ENCODE measurements at regions not wholly inside any gene's neighbourhood (a gene's known extent, or its start where the extent isn't known, plus 50 kb on each side); places are given as distances from the start of the nearest gene placed in this dataset.

- H3K18ac ChIP-seq (ENCODE audit: low read depth in 1 of 2, low read length in 2 of 2): no peak overlapping the region
- no peak overlapping the region for H3K4me3 ChIP-seq (ENCODE audit: insufficient read depth in 1 of 2, low read depth in 1 of 2, low read length in 2 of 2)
- no peak overlapping the region for H2BK15ac ChIP-seq (ENCODE audit: low read depth, poor library complexity, severe bottlenecking)
- H3K4ac ChIP-seq (ENCODE audit: low read depth in 1 of 2, low read length in 2 of 2): no peak overlapping the region
- H3K9ac ChIP-seq (ENCODE audit: low read length): no peak overlapping the region
- H2AK5ac ChIP-seq (ENCODE audit: low read length, severe bottlenecking): no peak overlapping the region
- H3K4me2 ChIP-seq (ENCODE audit: low read length, poor library complexity, severe bottlenecking): no peak overlapping the region
- no peak overlapping the region for H4K8ac ChIP-seq (ENCODE audit: low read length)
- no peak overlapping the region for H4K91ac ChIP-seq (ENCODE audit: low read length)
- no peaks in the 10 kb centered on the region for H3K27me3 ChIP-seq (ENCODE audit: control insufficient read depth in 1 of 2, insufficient read depth in 1 of 2, low read length in 2 of 2)
- H3K27ac ChIP-seq (ENCODE audit: low read length, poor library complexity, severe bottlenecking): no peak overlapping the region
- no peak overlapping the region for H2AFZ ChIP-seq (ENCODE audit: low read depth, low read length)
- no peaks in the 10 kb centered on the region for H3K36me3 ChIP-seq (ENCODE audit: control insufficient read depth in 1 of 2, insufficient read depth in 2 of 2, low read depth in 1 of 2, low read length in 2 of 2)
- H3K79me1 ChIP-seq (replicated peaks; ENCODE audit: low read length, poor library complexity, severe bottlenecking): no peaks in the 10 kb centered on the region
- no peak for DNase-seq
- no peak overlapping the region for H3K23ac ChIP-seq (ENCODE audit: low read length in 2 of 2)
- H2BK12ac ChIP-seq (ENCODE audit: low read length in 2 of 2): no peak overlapping the region
- H3K4me1 ChIP-seq (ENCODE audit: control insufficient read depth, insufficient read depth, low read depth, low read length): no peaks in the 10 kb centered on the region
- no peak overlapping the region for H2BK120ac ChIP-seq (ENCODE audit: low read depth, low read length)
- WGBS: no CpG with 5 or more reads among the region's 1 CpG
- H3K9me3 ChIP-seq (ENCODE audit: control insufficient read depth, low read length): peaks cover 3% of the 10 kb centered on the region
- H3K14ac ChIP-seq (ENCODE audit: low read length in 2 of 2): no peak overlapping the region
- H2BK5ac ChIP-seq (ENCODE audit: low read depth, low read length, poor library complexity, severe bottlenecking): no peak overlapping the region
Measured at GRCh38 chr18:39371996-39372395, 1806.4 kb upstream of the CELF4 start.

- Histone ChIP-seq H3K4me3 (ENCODE audit: insufficient read depth in 1 of 2, low read depth in 1 of 2, low read length in 2 of 2) (no peak overlapping the region), H3K79me1 (replicated peaks; ENCODE audit: low read length, poor library complexity, severe bottlenecking) (no peaks in the 10 kb centered on the region), H2AFZ (ENCODE audit: low read depth, low read length) (no peak overlapping the region), H3K9ac (ENCODE audit: low read length) (no peak overlapping the region), H4K91ac (ENCODE audit: low read length) (no peak overlapping the region), H2BK15ac (ENCODE audit: low read depth, poor library complexity, severe bottlenecking) (no peak overlapping the region), H2BK120ac (ENCODE audit: low read depth, low read length) (no peak overlapping the region), H3K18ac (ENCODE audit: low read depth in 1 of 2, low read length in 2 of 2) (no peak overlapping the region), H3K36me3 (ENCODE audit: control insufficient read depth in 1 of 2, insufficient read depth in 2 of 2, low read depth in 1 of 2, low read length in 2 of 2) (no peaks in the 10 kb centered on the region), H3K4me2 (ENCODE audit: low read length, poor library complexity, severe bottlenecking) (no peak overlapping the region), H2AK5ac (ENCODE audit: low read length, severe bottlenecking) (no peak overlapping the region), H3K27me3 (ENCODE audit: control insufficient read depth in 1 of 2, insufficient read depth in 1 of 2, low read length in 2 of 2) (no peaks in the 10 kb centered on the region), H3K27ac (ENCODE audit: low read length, poor library complexity, severe bottlenecking) (no peak overlapping the region), H3K4me1 (ENCODE audit: control insufficient read depth, insufficient read depth, low read depth, low read length) (no peaks in the 10 kb centered on the region), H3K9me3 (ENCODE audit: control insufficient read depth, low read length) (no peaks in the 10 kb centered on the region), H4K8ac (ENCODE audit: low read length) (no peak overlapping the region), H3K23ac (ENCODE audit: low read length in 2 of 2) (no peak overlapping the region), H3K14ac (ENCODE audit: low read length in 2 of 2) (no peak overlapping the region), H3K4ac (ENCODE audit: low read depth in 1 of 2, low read length in 2 of 2) (no peak overlapping the region), H2BK5ac (ENCODE audit: low read depth, low read length, poor library complexity, severe bottlenecking) (no peak overlapping the region), H2BK12ac (ENCODE audit: low read length in 2 of 2) (no peak overlapping the region)
- DNase-seq: no peak
- WGBS: no CpG with 5 or more reads among the region's 1 CpG
Measured at GRCh38 chr18:39366656-39367055, 1801.1 kb upstream of the CELF4 start.

- Histone ChIP-seq H3K27me3 (ENCODE audit: control insufficient read depth in 1 of 2, insufficient read depth in 1 of 2, low read length in 2 of 2) (no peaks in the 10 kb centered on the region), H4K8ac (ENCODE audit: low read length) (no peak overlapping the region), H2BK120ac (ENCODE audit: low read depth, low read length) (no peak overlapping the region), H2BK12ac (ENCODE audit: low read length in 2 of 2) (no peak overlapping the region), H2BK15ac (ENCODE audit: low read depth, poor library complexity, severe bottlenecking) (no peak overlapping the region), H2AFZ (ENCODE audit: low read depth, low read length) (no peak overlapping the region), H3K23ac (ENCODE audit: low read length in 2 of 2) (no peak overlapping the region), H3K4ac (ENCODE audit: low read depth in 1 of 2, low read length in 2 of 2) (no peak overlapping the region), H3K14ac (ENCODE audit: low read length in 2 of 2) (peak overlapping the region in 1 of 2 experiments; percentile 36), H2AK5ac (ENCODE audit: low read length, severe bottlenecking) (no peak overlapping the region), H3K79me1 (replicated peaks; ENCODE audit: low read length, poor library complexity, severe bottlenecking) (no peaks in the 10 kb centered on the region), H3K4me2 (ENCODE audit: low read length, poor library complexity, severe bottlenecking) (no peak overlapping the region), H3K27ac (ENCODE audit: low read length, poor library complexity, severe bottlenecking) (no peak overlapping the region), H3K36me3 (ENCODE audit: control insufficient read depth in 1 of 2, insufficient read depth in 2 of 2, low read depth in 1 of 2, low read length in 2 of 2) (no peaks in the 10 kb centered on the region), H3K4me1 (ENCODE audit: control insufficient read depth, insufficient read depth, low read depth, low read length) (no peaks in the 10 kb centered on the region), H3K9ac (ENCODE audit: low read length) (no peak overlapping the region), H3K4me3 (ENCODE audit: insufficient read depth in 1 of 2, low read depth in 1 of 2, low read length in 2 of 2) (no peak overlapping the region), H4K91ac (ENCODE audit: low read length) (no peak overlapping the region), H3K18ac (ENCODE audit: low read depth in 1 of 2, low read length in 2 of 2) (no peak overlapping the region), H3K9me3 (ENCODE audit: control insufficient read depth, low read length) (no peaks in the 10 kb centered on the region), H2BK5ac (ENCODE audit: low read depth, low read length, poor library complexity, severe bottlenecking) (no peak overlapping the region)
- DNase-seq: no peak
- WGBS: 79% methylated on average over 3 of the region's 3 CpGs
Measured at GRCh38 chr18:39365836-39366485, 1800.4 kb upstream of the CELF4 start.

- DNase-seq: no peak
- no peak overlapping the region for H2AFZ ChIP-seq (ENCODE audit: low read depth, low read length)
- H3K9ac ChIP-seq (ENCODE audit: low read length): no peak overlapping the region
- no peak overlapping the region for H3K18ac ChIP-seq (ENCODE audit: low read depth in 1 of 2, low read length in 2 of 2)
- H4K8ac ChIP-seq (ENCODE audit: low read length): no peak overlapping the region
- no peak overlapping the region for H3K4ac ChIP-seq (ENCODE audit: low read depth in 1 of 2, low read length in 2 of 2)
- no peak overlapping the region for H3K23ac ChIP-seq (ENCODE audit: low read length in 2 of 2)
- H2AK5ac ChIP-seq (ENCODE audit: low read length, severe bottlenecking): no peak overlapping the region
- no peaks in the 10 kb centered on the region for H3K9me3 ChIP-seq (ENCODE audit: control insufficient read depth, low read length)
- H2BK12ac ChIP-seq (ENCODE audit: low read length in 2 of 2): no peak overlapping the region
- no peaks in the 10 kb centered on the region for H3K79me1 ChIP-seq (replicated peaks; ENCODE audit: low read length, poor library complexity, severe bottlenecking)
- no peak overlapping the region for H2BK5ac ChIP-seq (ENCODE audit: low read depth, low read length, poor library complexity, severe bottlenecking)
- H4K91ac ChIP-seq (ENCODE audit: low read length): no peak overlapping the region
- H2BK120ac ChIP-seq (ENCODE audit: low read depth, low read length): no peak overlapping the region
- no peak overlapping the region for H3K14ac ChIP-seq (ENCODE audit: low read length in 2 of 2)
- H3K4me2 ChIP-seq (ENCODE audit: low read length, poor library complexity, severe bottlenecking): no peak overlapping the region
- no peaks in the 10 kb centered on the region for H3K27me3 ChIP-seq (ENCODE audit: control insufficient read depth in 1 of 2, insufficient read depth in 1 of 2, low read length in 2 of 2)
- no peaks in the 10 kb centered on the region for H3K4me1 ChIP-seq (ENCODE audit: control insufficient read depth, insufficient read depth, low read depth, low read length)
- WGBS: 88% methylated on average over 2 of the region's 2 CpGs
- H3K36me3 ChIP-seq (ENCODE audit: control insufficient read depth in 1 of 2, insufficient read depth in 2 of 2, low read depth in 1 of 2, low read length in 2 of 2): no peaks in the 10 kb centered on the region
- H2BK15ac ChIP-seq (ENCODE audit: low read depth, poor library complexity, severe bottlenecking): no peak overlapping the region
- H3K27ac ChIP-seq (ENCODE audit: low read length, poor library complexity, severe bottlenecking): no peak overlapping the region
- H3K4me3 ChIP-seq (ENCODE audit: insufficient read depth in 1 of 2, low read depth in 1 of 2, low read length in 2 of 2): no peak overlapping the region
Measured at GRCh38 chr18:39360072-39360471, 1794.5 kb upstream of the CELF4 start.
